ENCODE measurements at regions not wholly inside any gene's neighbourhood (a gene's known extent, or its start where the extent isn't known, plus 50 kb on each side); places are given as distances from the start of the nearest gene placed in this dataset.
"Not testable (repeated sequence)": the region's sequence is repeated elsewhere in the genome, so short reads cannot be mapped to it uniquely, and the experiment has no call there.

DNA sequence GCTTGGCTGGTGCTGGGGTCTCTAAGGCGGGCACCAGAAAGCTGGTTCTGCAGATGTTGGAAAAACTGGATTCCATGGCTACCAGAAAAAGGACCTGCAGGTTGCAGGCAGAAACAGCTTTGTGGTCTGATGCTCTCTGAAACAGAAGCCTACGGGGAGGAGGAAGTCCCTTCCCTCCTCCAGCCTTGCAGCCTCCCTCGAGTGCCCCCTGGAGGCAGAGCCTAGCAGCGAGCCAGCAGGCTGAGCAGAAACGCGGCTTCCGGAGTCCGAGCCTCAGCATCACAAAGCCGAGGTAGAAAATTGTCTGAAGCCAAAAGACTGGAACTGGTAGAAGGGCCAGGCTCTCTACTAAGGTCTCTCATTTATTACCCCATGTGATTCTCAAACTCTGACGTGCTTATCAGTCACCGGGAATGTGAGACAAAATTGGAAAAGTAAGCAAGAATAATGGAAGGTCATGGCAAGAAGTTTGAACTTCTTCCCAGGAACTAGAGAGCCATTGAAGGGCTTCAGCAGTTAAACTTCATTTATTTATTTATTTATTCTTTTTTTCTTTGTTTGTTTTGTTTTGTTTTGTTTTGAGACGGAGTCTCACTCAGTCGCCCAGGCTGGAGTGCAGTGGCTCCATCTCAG, 82.2 kb upstream of the CPSF6 start:
- Histone ChIP-seq H3K36me3 (no peaks in the 10 kb centered on the region), H3K27me3 (replicated peaks) (no peaks in the 10 kb centered on the region), H3K4me1 (replicated peaks) (no peaks in the 10 kb centered on the region), H3K4me3 (no peak overlapping the region), H3K9me3 (replicated peaks) (no peaks in the 10 kb centered on the region), H3K27ac (no peak overlapping the region)
- peak; percentile 68 to 84 for DNase-seq (ENCODE audit: low read depth in 1 of 2, low spot score in 2 of 2)

DNA sequence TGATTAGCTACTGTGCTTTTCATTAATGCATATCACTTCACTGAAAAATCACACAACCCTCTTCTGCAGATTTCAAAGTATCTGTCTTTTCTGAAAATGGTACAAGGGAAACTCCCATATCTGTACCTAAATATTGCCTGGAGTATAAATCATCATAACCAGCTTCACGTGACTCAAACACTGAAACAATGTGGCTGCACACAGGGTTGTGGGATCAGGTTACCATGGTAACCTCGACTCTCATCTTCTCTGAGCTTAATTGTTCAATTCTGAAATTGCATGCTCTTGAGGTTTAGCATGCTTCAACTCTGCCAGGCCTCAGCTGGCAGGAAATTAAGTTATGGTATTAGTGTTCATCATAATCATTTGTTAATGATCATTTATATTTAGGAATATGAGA, 77.5 kb upstream of the CPSF6 start:
- H3K4me3 ChIP-seq = no peak overlapping the region
- DNase-seq (ENCODE audit: low read depth in 1 of 2, low spot score in 2 of 2) = no peak
- no peaks in the 10 kb centered on the region for H3K36me3 ChIP-seq
- H3K4me1 ChIP-seq (replicated peaks) = no peaks in the 10 kb centered on the region
- no peak overlapping the region for H3K27ac ChIP-seq
- no peaks in the 10 kb centered on the region for H3K27me3 ChIP-seq (replicated peaks)
- H3K9me3 ChIP-seq (replicated peaks) = no peaks in the 10 kb centered on the region

DNA sequence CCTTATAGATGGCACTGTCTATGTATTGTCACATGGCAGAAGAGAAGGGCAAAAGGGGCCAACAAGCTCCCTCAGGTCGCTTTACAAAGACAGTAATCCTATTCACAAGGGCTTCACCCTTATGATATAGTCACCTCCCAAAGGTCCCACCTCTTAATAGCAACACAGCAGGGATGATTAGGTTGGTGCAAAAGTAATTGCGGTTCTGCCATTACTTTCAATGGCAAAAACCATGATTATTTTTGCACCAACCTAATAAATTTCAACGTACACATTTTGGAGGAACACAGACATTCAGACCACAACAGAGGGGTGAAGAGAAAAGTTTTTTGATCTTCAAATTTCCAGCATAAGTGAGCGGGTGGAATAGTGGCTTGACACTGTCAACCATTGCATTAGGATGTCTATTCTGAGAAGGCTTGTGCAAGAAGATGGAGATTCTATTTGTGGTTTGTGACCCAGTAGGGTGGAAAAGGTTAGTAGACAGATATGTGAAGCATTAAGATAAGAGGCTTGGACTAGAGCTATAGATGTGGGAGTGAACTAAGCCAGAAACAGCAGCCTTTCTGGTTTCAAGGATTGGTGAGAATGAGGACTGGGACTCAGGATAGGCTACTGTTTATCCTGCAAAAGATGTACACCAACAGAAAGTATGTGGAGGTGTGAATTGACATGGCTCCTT, 75.5 kb upstream of the CPSF6 start:
- H3K27ac ChIP-seq = no peak overlapping the region
- no peaks in the 10 kb centered on the region for H3K36me3 ChIP-seq
- DNase-seq (ENCODE audit: low read depth in 1 of 2, low spot score in 2 of 2) = no peak
- H3K4me1 ChIP-seq (replicated peaks) = no peaks in the 10 kb centered on the region
- H3K4me3 ChIP-seq = no peak overlapping the region
- no peaks in the 10 kb centered on the region for H3K9me3 ChIP-seq (replicated peaks)
- H3K27me3 ChIP-seq (replicated peaks) = no peaks in the 10 kb centered on the region

DNA sequence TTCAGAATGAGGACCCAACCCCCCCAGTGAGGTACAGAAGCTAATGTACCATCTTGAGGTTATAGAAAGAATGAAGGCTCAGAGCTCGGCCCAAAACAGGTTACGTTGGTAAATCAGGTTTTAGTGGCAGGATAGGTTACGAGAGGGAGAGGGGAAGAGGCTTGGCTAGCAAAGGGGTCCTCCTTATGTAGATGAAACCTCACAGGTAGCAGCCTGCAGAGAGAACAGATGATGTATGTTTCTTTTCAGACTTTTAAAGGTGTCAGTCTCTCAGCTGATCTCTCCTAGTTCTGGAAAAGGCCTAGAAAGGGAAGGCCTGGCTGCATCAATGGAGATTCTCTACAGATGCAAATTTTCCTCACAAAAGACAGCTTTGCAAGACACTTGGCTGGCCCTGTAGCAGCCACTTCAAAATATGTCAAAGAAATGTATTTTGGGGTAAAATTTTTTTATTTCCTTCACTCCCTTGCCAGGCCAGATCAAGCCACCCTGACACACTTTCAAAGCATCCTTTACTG, 71.7 kb upstream of the CPSF6 start:
- DNase-seq (ENCODE audit: low read depth in 1 of 2, low spot score in 2 of 2) = no peak
- no peak overlapping the region for H3K27ac ChIP-seq
- no peak overlapping the region for H3K4me3 ChIP-seq
- no peaks in the 10 kb centered on the region for H3K4me1 ChIP-seq (replicated peaks)
- no peaks in the 10 kb centered on the region for H3K9me3 ChIP-seq (replicated peaks)
- no peaks in the 10 kb centered on the region for H3K36me3 ChIP-seq
- H3K27me3 ChIP-seq (replicated peaks) = no peaks in the 10 kb centered on the region

DNA sequence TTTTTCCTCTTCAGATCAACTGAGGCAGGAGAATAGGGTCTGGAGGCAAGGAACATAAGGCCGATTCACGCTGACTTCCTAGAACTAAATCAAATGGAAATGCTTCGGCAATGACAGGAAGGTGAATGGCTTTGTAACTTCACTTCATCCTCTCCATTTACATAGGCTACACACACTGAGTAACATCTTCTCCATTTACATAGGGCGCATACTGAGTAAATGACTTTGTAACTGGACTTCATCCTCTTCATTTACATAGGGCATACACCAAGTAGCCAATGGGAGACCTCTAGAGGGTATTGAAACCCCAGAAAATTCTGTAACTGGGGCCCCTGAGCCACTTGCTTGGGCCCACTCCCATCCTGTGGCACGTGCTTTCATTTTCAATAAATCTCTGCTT, 71.0 kb upstream of the CPSF6 start:
- Histone ChIP-seq H3K9me3 (replicated peaks) (no peaks in the 10 kb centered on the region), H3K4me3 (no peak overlapping the region), H3K27me3 (replicated peaks) (no peaks in the 10 kb centered on the region), H3K27ac (no peak overlapping the region), H3K4me1 (replicated peaks) (no peaks in the 10 kb centered on the region), H3K36me3 (no peaks in the 10 kb centered on the region)
- DNase-seq (ENCODE audit: low read depth in 1 of 2, low spot score in 2 of 2) = no peak

DNA sequence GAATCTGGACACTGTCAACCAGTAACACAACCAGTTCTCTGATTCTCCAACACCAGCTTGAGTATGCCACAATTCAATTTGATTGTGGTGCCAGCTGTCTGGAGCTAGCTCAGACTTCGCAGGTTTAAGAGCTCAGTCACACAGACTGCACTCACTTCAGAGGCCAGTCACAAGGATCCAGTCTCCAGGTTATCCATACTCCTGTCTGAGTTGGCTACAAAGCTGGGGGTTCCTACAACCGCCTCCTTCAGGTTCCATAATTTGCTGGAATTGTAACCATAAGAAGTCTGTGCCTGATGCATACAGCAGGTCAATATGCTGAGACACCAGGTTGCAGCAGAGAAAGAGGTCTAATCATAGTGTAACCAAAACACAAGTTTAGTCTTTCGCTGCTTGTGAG, 70.5 kb upstream of the CPSF6 start:
- H3K36me3 ChIP-seq = no peaks in the 10 kb centered on the region
- H3K27ac ChIP-seq = no peak overlapping the region
- no peaks in the 10 kb centered on the region for H3K4me1 ChIP-seq (replicated peaks)
- H3K27me3 ChIP-seq (replicated peaks) = no peaks in the 10 kb centered on the region
- no peak overlapping the region for H3K4me3 ChIP-seq
- DNase-seq (ENCODE audit: low read depth in 1 of 2, low spot score in 2 of 2) = no peak
- H3K9me3 ChIP-seq (replicated peaks) = no peaks in the 10 kb centered on the region

DNA sequence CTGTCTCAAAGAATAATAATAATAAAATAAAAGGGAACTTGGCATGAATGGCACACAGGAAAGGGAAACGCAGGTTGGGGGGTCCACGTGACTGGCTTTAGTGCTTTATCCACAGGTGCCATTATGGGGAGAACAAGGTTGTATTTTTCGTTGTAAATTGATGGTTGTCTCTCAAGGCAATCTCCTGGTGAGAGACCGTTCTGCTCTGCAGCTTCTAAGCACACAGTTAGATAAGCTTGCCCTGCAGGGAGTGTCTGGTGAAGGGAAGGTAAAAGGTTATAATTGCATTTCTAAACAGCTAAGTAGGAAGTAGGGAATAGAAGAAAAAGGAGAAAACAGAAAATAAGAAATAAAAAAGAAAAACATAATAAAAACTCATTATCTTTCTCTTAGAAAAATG, 69.1 kb upstream of the CPSF6 start:
- H3K27ac ChIP-seq = no peak overlapping the region

DNA sequence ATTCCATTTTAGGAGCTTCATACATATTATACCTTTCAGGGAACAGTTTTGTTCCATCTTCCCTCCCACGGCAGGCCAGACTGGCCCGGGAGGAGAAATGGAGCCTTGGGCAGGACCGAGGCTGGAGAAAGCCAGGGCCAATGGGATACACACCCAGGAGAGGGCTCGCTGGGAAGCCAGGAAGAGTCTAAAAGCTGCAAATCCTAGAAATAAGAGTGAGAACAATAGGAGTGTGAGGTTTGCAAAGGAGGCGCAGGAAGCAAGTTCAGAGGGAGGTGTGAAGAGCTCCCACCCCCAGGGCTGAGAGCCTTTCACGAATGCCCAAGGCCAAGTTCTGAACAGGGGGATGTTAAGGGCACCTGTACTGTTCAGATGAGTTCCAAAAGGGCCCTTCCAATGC, 67.5 kb upstream of the CPSF6 start:
- Histone ChIP-seq H3K4me1 (replicated peaks) (no peaks in the 10 kb centered on the region), H3K4me3 (no peak overlapping the region), H3K27ac (no peak overlapping the region), H3K36me3 (no peaks in the 10 kb centered on the region), H3K27me3 (replicated peaks) (no peaks in the 10 kb centered on the region), H3K9me3 (replicated peaks) (no peaks in the 10 kb centered on the region)
- no peak for DNase-seq (ENCODE audit: low read depth in 1 of 2, low spot score in 2 of 2)

More for the DNA sequence above, 69.1 kb upstream of the CPSF6 start:
- H3K27me3 ChIP-seq (replicated peaks) = no peaks in the 10 kb centered on the region
- no peaks in the 10 kb centered on the region for H3K4me1 ChIP-seq (replicated peaks)
- no peaks in the 10 kb centered on the region for H3K9me3 ChIP-seq (replicated peaks)
- H3K4me3 ChIP-seq = no peak overlapping the region
- no peak for DNase-seq (ENCODE audit: low read depth in 1 of 2, low spot score in 2 of 2)
- H3K36me3 ChIP-seq = no peaks in the 10 kb centered on the region

DNA sequence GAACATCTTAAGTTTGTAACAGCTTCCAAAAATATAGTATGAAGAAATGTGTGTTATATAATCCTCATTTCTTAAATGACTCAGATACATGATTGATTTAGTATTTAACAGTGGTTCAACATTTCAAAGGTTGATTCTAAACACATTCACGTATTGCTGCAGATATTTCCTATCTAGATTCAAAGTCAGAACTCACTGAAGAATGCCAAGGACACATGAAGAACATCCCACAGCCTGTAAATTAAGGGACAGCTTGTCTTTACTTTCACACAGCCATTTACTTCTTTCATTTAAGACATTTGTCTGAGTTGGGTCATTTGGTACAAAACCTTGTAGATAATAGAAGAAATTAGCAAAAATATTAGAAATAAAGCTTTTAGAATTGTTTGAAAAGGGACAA, 66.9 kb upstream of the CPSF6 start:
- no peak overlapping the region for H3K27ac ChIP-seq
- H3K4me1 ChIP-seq (replicated peaks) = no peaks in the 10 kb centered on the region
- H3K4me3 ChIP-seq = no peak overlapping the region
- DNase-seq (ENCODE audit: low read depth in 1 of 2, low spot score in 2 of 2) = no peak
- H3K36me3 ChIP-seq = no peaks in the 10 kb centered on the region
- no peaks in the 10 kb centered on the region for H3K27me3 ChIP-seq (replicated peaks)
- no peaks in the 10 kb centered on the region for H3K9me3 ChIP-seq (replicated peaks)

DNA sequence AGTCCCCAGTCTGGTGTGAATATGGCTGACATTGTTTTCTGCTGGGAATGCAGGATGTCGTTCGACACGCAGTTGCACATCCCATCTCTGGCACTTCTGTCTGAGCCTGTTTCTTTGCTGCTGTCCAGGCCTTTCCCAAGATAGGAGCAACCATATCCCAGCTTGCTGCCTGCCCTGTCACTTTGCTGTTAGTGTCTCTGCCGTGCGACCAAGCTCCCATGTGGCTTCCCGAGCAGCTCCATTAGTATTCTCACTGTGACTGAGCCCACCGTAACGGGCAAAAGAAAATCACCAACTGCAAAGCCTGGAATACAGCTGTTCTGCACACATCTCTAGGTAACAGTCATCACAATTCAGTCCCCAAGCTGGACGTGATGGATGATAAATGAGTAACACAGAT, 66.0 kb upstream of the CPSF6 start:
- DNase-seq (ENCODE audit: low read depth in 1 of 2, low spot score in 2 of 2) = no peak
- Histone ChIP-seq H3K4me1 (replicated peaks) (no peaks in the 10 kb centered on the region), H3K4me3 (no peak overlapping the region), H3K27me3 (replicated peaks) (no peaks in the 10 kb centered on the region), H3K9me3 (replicated peaks) (no peaks in the 10 kb centered on the region), H3K36me3 (no peaks in the 10 kb centered on the region), H3K27ac (no peak overlapping the region)

DNA sequence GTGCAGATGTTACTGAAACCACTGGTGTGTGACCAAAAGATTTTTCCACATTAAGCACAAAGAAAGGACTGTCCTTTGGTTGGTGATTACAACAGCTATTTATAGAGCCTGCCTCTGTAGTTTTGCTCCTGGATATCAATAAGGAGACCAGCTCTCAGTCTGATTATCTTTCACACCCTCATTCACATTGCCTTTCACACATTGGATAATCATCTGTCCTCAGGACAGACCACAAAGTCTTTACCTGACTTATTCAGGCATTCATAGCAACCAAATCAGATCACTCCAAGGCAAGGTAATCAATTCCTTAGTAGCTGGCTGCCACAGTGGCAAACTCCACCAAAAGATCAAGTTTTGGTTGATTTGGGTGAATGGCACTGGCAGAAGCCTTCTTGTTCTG, 59.6 kb upstream of the CPSF6 start:
- Histone ChIP-seq H3K36me3 (no peaks in the 10 kb centered on the region), H3K4me3 (no peak overlapping the region), H3K27ac (no peak overlapping the region), H3K9me3 (replicated peaks) (no peaks in the 10 kb centered on the region), H3K4me1 (replicated peaks) (no peaks in the 10 kb centered on the region), H3K27me3 (replicated peaks) (no peaks in the 10 kb centered on the region)
- no peak for DNase-seq (ENCODE audit: low read depth in 1 of 2, low spot score in 2 of 2)

DNA sequence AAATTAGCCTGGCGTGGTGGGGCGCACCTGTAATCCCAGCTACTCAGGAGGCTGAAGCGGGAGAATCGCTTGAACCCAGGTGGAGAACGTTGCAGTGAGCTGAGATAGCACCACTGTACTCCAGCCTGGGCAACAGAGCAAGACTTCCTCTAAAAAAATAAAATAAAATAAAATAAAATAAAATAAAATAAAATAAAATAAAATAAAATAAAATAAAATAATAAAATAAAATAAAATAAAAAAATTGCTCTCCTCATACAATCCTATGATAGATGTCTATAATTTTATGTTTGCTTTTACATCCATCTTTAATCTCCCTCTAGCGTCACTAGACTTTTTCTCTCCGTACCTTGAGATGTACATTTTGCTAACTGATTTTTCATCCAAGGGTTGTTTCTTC, 51.8 kb upstream of the CPSF6 start:
- not testable (repeated sequence) for H3K36me3 ChIP-seq; H3K27me3 ChIP-seq (replicated peaks); DNase-seq (ENCODE audit: low read depth in 1 of 2, low spot score in 2 of 2); H3K27ac ChIP-seq; H3K4me3 ChIP-seq; H3K9me3 ChIP-seq (replicated peaks); H3K4me1 ChIP-seq (replicated peaks)

DNA sequence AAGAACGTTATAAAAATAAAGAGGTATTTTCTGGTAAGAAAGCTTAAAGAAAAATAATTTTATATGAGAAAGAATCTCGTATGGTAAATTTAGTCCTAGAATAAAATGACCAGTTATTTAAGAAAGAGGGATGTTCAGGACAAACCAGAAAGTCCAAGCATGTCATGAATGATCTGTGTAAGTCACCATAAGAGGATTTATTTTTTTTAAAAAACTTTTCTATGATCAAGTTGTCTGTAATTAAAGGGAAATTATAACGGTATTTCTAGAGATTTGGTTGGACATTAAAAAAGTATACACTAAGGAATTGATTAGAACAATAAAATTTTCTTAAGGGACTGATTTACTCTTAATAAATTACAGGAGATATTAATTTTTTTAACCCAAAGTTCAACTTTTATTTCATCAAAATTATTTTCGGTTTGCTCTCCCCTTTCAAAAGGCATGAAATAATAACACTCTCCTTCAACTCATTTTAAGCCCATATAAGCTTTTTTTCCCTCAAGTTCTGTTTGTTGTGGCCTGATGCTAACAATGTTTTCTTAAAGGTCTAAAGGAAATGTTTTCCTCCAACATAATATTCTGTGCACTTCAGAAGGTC, 49.9 kb upstream of the CPSF6 start:
- no peaks in the 10 kb centered on the region for H3K4me1 ChIP-seq (replicated peaks)
- DNase-seq (ENCODE audit: low read depth in 1 of 2, low spot score in 2 of 2) = no peak
- no peak overlapping the region for H3K4me3 ChIP-seq
- H3K9me3 ChIP-seq (replicated peaks) = no peaks in the 10 kb centered on the region; the same call in 1 of the 2 replicates
- no peaks in the 10 kb centered on the region for H3K36me3 ChIP-seq
- no peaks in the 10 kb centered on the region for H3K27me3 ChIP-seq (replicated peaks)
- H3K27ac ChIP-seq = no peak overlapping the region
